Endodermal cell (in vitro differentiated cells): ENCODE measurements at regions not wholly inside any gene's neighbourhood (a gene's known extent, or its start where the extent isn't known, plus 50 kb on each side); places are given as distances from the start of the nearest gene placed in this dataset.

Experiments used
- DNase-seq: peaks from one replicate; pipeline ENCODE4 v3.0.0-alpha.2; 2017
- H3K27ac ChIP-seq: 2 replicates; pipeline ENCODE4 v1.5.1; 2013; ENCODE audit warnings: mild to moderate bottlenecking, low read depth, low read length, moderate library complexity
- H3K27me3 ChIP-seq: 2 replicates; pipeline ENCODE4 v1.6.1; 2013; ENCODE audit warnings: mild to moderate bottlenecking, low read length, moderate library complexity; ENCODE audit not compliant: insufficient read depth, control insufficient read depth, poor library complexity, severe bottlenecking
- H3K36me3 ChIP-seq: 2 replicates; pipeline ENCODE4 v1.7.0; 2013; ENCODE audit warnings: mild to moderate bottlenecking, low read length, moderate library complexity; ENCODE audit not compliant: control insufficient read depth, insufficient read depth
- H3K4me1 ChIP-seq: one replicate; pipeline ENCODE4 v1.7.0; 2013; ENCODE audit warnings: low read length; ENCODE audit not compliant: control insufficient read depth, insufficient read depth
- H3K4me3 ChIP-seq: 2 replicates; pipeline ENCODE4 v1.5.1; 2013; ENCODE audit warnings: mild to moderate bottlenecking, low read length, moderate library complexity
- H3K9ac ChIP-seq: 2 replicates; pipeline ENCODE4 v1.6.1; 2013; ENCODE audit warnings: mild to moderate bottlenecking, low read length, moderate library complexity; ENCODE audit not compliant: poor library complexity, severe bottlenecking; ENCODE audit errors: extremely low read depth
- H3K9me3 ChIP-seq: 2 replicates; pipeline ENCODE4 v1.6.1; 2013; ENCODE audit warnings: mild to moderate bottlenecking, low read length, moderate library complexity; ENCODE audit not compliant: control insufficient read depth
- H3K27ac Mint-ChIP-seq: 2 replicates; pipeline ENCODE4 v1.8.0; 2020; ENCODE audit warnings: mixed read lengths
- H3K27me3 Mint-ChIP-seq: 2 replicates; pipeline ENCODE4 v1.8.0; 2021; ENCODE audit warnings: mild to moderate bottlenecking, mixed read lengths; ENCODE audit not compliant: insufficient read depth
- H3K36me3 Mint-ChIP-seq: 2 replicates; pipeline ENCODE4 v1.8.0; 2020; ENCODE audit warnings: low read depth, mixed read lengths
- H3K4me1 Mint-ChIP-seq: 2 replicates; pipeline ENCODE4 v1.8.0; 2020; ENCODE audit warnings: mixed read lengths
- H3K4me3 Mint-ChIP-seq: 2 replicates; pipeline ENCODE4 v1.8.0; 2020; ENCODE audit warnings: mild to moderate bottlenecking, moderate library complexity, mixed read lengths
- H3K9me3 Mint-ChIP-seq: 2 replicates; pipeline ENCODE4 v1.8.0; 2020; ENCODE audit warnings: mild to moderate bottlenecking, mixed read lengths
- WGBS, 2 experiments: methylation state at CpG; one replicate each; pipeline versions ENCODE4 v1.1.5 to v1.1.7; 2013; ENCODE audit warnings: missing lambda C conversion rate in 2 of 2, mixed read lengths in 1 of 2; ENCODE audit not compliant: insufficient coverage in 1 of 2, insufficient read length in 1 of 2; 5-methylcytosine and 5-hydroxymethylcytosine counted together
- TF ChIP-seq, protein P1 (sequence below): fragments of 200-600 bp; sonication (generic); conservative IDR thresholded peaks from 2 replicates; pipeline ENCODE4 v1.5.0; 2021; ENCODE audit warnings: antibody characterized with exemption, mild to moderate bottlenecking

- Mint-ChIP-seq H3K27ac (no peak overlapping the region), H3K36me3 (no peaks in the 10 kb centered on the region), H3K27me3 (no peaks in the 10 kb centered on the region), H3K4me1 (no peaks in the 10 kb centered on the region), H3K4me3 (no peak overlapping the region), H3K9me3 (peaks cover 1% of the 10 kb centered on the region)
- Histone ChIP-seq H3K9me3 (peaks cover 6% of the 10 kb centered on the region), H3K4me1 (no peaks in the 10 kb centered on the region), H3K27me3 (no peaks in the 10 kb centered on the region), H3K4me3 (no peak overlapping the region), H3K36me3 (no peaks in the 10 kb centered on the region), H3K27ac (no peak overlapping the region), H3K9ac (no peak overlapping the region)
- DNase-seq: no peak
- 87 to 92% methylated on average over 3 to 5 of the region's 5 CpGs for WGBS, 2 experiments
- TF ChIP-seq, protein P1, sequence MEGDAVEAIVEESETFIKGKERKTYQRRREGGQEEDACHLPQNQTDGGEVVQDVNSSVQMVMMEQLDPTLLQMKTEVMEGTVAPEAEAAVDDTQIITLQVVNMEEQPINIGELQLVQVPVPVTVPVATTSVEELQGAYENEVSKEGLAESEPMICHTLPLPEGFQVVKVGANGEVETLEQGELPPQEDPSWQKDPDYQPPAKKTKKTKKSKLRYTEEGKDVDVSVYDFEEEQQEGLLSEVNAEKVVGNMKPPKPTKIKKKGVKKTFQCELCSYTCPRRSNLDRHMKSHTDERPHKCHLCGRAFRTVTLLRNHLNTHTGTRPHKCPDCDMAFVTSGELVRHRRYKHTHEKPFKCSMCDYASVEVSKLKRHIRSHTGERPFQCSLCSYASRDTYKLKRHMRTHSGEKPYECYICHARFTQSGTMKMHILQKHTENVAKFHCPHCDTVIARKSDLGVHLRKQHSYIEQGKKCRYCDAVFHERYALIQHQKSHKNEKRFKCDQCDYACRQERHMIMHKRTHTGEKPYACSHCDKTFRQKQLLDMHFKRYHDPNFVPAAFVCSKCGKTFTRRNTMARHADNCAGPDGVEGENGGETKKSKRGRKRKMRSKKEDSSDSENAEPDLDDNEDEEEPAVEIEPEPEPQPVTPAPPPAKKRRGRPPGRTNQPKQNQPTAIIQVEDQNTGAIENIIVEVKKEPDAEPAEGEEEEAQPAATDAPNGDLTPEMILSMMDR: no peak
These were observed 92.5 kb upstream of the ZFP42 start for GRCh38 chr4:187903106-187903505.

DNA sequence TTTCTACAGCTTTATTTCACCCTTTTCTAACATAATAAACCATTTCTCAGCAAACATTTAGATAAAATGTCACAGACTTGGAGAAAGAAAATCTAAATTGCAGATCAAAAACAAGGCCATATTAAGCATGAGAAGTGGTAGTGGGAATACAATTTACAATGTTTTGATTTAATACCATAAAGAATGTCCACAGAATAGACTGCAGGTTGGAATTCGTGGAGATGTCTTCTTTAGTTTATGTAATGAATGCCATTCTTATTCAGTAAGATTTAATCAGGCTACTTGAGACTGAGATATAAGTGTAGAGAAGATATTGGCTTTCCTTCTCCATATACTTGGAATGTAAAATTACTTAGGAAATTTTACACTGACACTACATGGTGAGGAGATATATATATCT, 91.9 kb upstream of the ZFP42 start:
- TF ChIP-seq, protein P1: no peak
- H3K4me3 ChIP-seq: no peak overlapping the region
- Mint-ChIP-seq H3K4me1 (no peaks in the 10 kb centered on the region), H3K4me3 (no peak overlapping the region), H3K27ac (no peak overlapping the region), H3K36me3 (no peaks in the 10 kb centered on the region), H3K27me3 (no peaks in the 10 kb centered on the region), H3K9me3 (peaks cover 1% of the 10 kb centered on the region)
- no peak overlapping the region for H3K27ac ChIP-seq
- WGBS, 2 experiments: 60 to 83% methylated on average over 1 of the region's 1 CpG
- no peaks in the 10 kb centered on the region for H3K36me3 ChIP-seq
- no peak overlapping the region for H3K9ac ChIP-seq
- no peaks in the 10 kb centered on the region for H3K27me3 ChIP-seq
- no peaks in the 10 kb centered on the region for H3K4me1 ChIP-seq
- H3K9me3 ChIP-seq: peaks cover 6% of the 10 kb centered on the region
- DNase-seq: no peak

GRCh38 chr4:187908079-187908561, 87.5 kb upstream of the ZFP42 start:
- H3K4me3 ChIP-seq: no peak overlapping the region
- H3K9me3 ChIP-seq: no peaks in the 10 kb centered on the region
- no peaks in the 10 kb centered on the region for H3K9me3 Mint-ChIP-seq
- H3K27ac Mint-ChIP-seq: no peak overlapping the region
- TF ChIP-seq, protein P1: no peak
- WGBS, 2 experiments: 86 to 100% methylated on average over 1 to 6 of the region's 6 CpGs
- no peaks in the 10 kb centered on the region for H3K36me3 ChIP-seq
- no peak for DNase-seq
- H3K27me3 ChIP-seq: no peaks in the 10 kb centered on the region
- H3K27me3 Mint-ChIP-seq: no peaks in the 10 kb centered on the region
- no peaks in the 10 kb centered on the region for H3K4me1 Mint-ChIP-seq
- no peak overlapping the region for H3K27ac ChIP-seq
- H3K4me3 Mint-ChIP-seq: no peak overlapping the region
- no peak overlapping the region for H3K9ac ChIP-seq
- no peaks in the 10 kb centered on the region for H3K36me3 Mint-ChIP-seq
- no peaks in the 10 kb centered on the region for H3K4me1 ChIP-seq
